ENCODE measurements at regions not wholly inside any gene's neighbourhood (a gene's known extent, or its start where the extent isn't known, plus 50 kb on each side); places are given as distances from the start of the nearest gene placed in this dataset.

- no peak for TF ChIP-seq EZH2phosphoT487 (IDR thresholded peaks at IDR 0.05; ENCODE audit: insufficient read depth, low read depth)
- TF ChIP-seq EZH2 (IDR thresholded peaks at IDR 0.05; ENCODE audit: insufficient read depth, poor library complexity, severe bottlenecking) = no peak
These were observed 463.8 kb upstream of the GCFC2 start for GRCh38 chr2:76174505-76174904.

Data from GM23248 (cell line).